GM12878 (cell line): ENCODE measurements at regions not wholly inside any gene's neighbourhood (a gene's known extent, or its start where the extent isn't known, plus 50 kb on each side); places are given as distances from the start of the nearest gene placed in this dataset.

ENCODE experiments used
- ATAC-seq: fragments of 200-7000 bp; cut with Tn5 transposase; 3 replicates; pipeline ENCODE4 v1.9.1; 2020; ENCODE audit warnings: mild to moderate bottlenecking, moderate library complexity
- BruUV-seq: library from RNA; stranded (reverse); fragments of 400-500 nt; replicated peaks from 2 replicates; lab custom pipeline; 2021; lab: Mats Ljungman, UMichigan
- CTCF ChIA-PET: fragments of 300-600 bp; sonication (Branson Sonifier 250); formaldehyde crosslinking; extraction: SDS; loops from one replicate; lab custom pipeline; 2021; ENCODE audit warnings: inconsistent platforms; lab: Yijun Ruan, JAX
- POLR2A ChIA-PET: fragments of 350-600 bp; formaldehyde crosslinking; extraction: SDS; loops from one replicate; lab custom pipeline; 2021; ENCODE audit warnings: inconsistent platforms; lab: Charles Lee
- RAD21 ChIA-PET: fragments of 300-600 bp; sonication (Branson Sonifier 250); formaldehyde crosslinking; loops from one replicate; lab custom pipeline; 2023; ENCODE audit warnings: antibody characterized with exemption; ENCODE audit not compliant: unreplicated experiment; lab: Charles Lee
- SMC1A ChIA-PET: fragments of 300-600 bp; sonication (Branson Sonifier 250); formaldehyde crosslinking; loops from one replicate; lab custom pipeline; 2023; ENCODE audit not compliant: unreplicated experiment, uncharacterized antibody; lab: Charles Lee
- DNase-seq: peaks from one replicate; pipeline ENCODE4 v3.0.0-alpha.2; 2011; ENCODE audit warnings: low read depth, low spot score
- FAIRE-seq: peaks from 3 replicates; lab custom pipeline; 2011; peaks lifted over from hg19 to GRCh38; lab: Jason Lieb, UNC
- H2AFZ ChIP-seq: 2 replicates; pipeline ENCODE4 v1.6.0; 2011; ENCODE audit warnings: low read depth, low read length, control low read depth; ENCODE audit not compliant: control insufficient read depth
- H3K27ac ChIP-seq: 2 replicates; pipeline ENCODE4 v1.5.1; 2011; ENCODE audit warnings: control low read depth; ENCODE audit not compliant: control insufficient read depth, insufficient read depth
- H3K27me3 ChIP-seq, 2 experiments: replicated peaks in 1 of 2; 2 replicates each; pipeline versions ENCODE4 v1.6.0 to v1.6.1; 2011; ENCODE audit warnings: low read length in 1 of 2; ENCODE audit not compliant: control insufficient read depth in 2 of 2, insufficient read depth in 2 of 2
- H3K36me3 ChIP-seq, 2 experiments: 2 replicates each; pipeline ENCODE4 v1.5.1; 2011; ENCODE audit warnings: low read length in 1 of 2; ENCODE audit not compliant: control insufficient read depth in 2 of 2, insufficient read depth in 2 of 2
- H3K4me1 ChIP-seq: 2 replicates; pipeline ENCODE4 v1.6.1; 2011; ENCODE audit warnings: mild to moderate bottlenecking, low read length, moderate library complexity, mixed read lengths; ENCODE audit not compliant: control insufficient read depth, insufficient read depth
- H3K4me2 ChIP-seq: 2 replicates; pipeline ENCODE4 v1.6.0; 2011; ENCODE audit warnings: control low read depth; ENCODE audit not compliant: control insufficient read depth, insufficient read depth
- H3K4me3 ChIP-seq: fragments of 200-600 bp; sonication (generic); 2 replicates; pipeline ENCODE4 v1.5.1; 2016
- H3K79me2 ChIP-seq: 2 replicates; pipeline ENCODE4 v1.6.0; 2011; ENCODE audit warnings: low read length; ENCODE audit not compliant: control insufficient read depth, insufficient read depth
- H3K9ac ChIP-seq: 2 replicates; pipeline ENCODE4 v1.8.0; 2011; ENCODE audit warnings: low read length, control low read depth, mixed read lengths; ENCODE audit not compliant: control insufficient read depth, insufficient read depth
- H3K9me3 ChIP-seq: replicated peaks from 3 replicates; pipeline ENCODE4 v1.5.1; 2011; ENCODE audit warnings: mild to moderate bottlenecking, low read length; ENCODE audit not compliant: control insufficient read depth, insufficient read depth
- H4K20me1 ChIP-seq: 2 replicates; pipeline ENCODE4 v1.6.0; 2011; ENCODE audit not compliant: control insufficient read depth, insufficient read depth
- BACH1 ChIP-seq: fragments of 450-650 bp; IDR thresholded peaks from 2 replicates; pipeline ENCODE4 v1.6.1; 2017; ENCODE audit warnings: mild to moderate bottlenecking, borderline replicate concordance
- BCL11A ChIP-seq: IDR thresholded peaks from 2 replicates; pipeline ENCODE4 v1.6.1; 2011; ENCODE audit warnings: low read depth, low read length
- CBFB ChIP-seq: IDR thresholded peaks from 2 replicates; pipeline ENCODE4 v1.6.1; 2016; ENCODE audit warnings: antibody characterized with exemption, low read depth
- E2F8 ChIP-seq: fragments of 450-650 bp; IDR thresholded peaks from 2 replicates; pipeline ENCODE4 v1.6.1; 2018; ENCODE audit warnings: mild to moderate bottlenecking, low read depth, moderate library complexity; ENCODE audit not compliant: partially characterized antibody
- IKZF1 ChIP-seq: fragments of 450-650 bp; conservative IDR thresholded peaks from 2 replicates; pipeline ENCODE4 v1.6.1; 2017; ENCODE audit warnings: antibody characterized with exemption, mild to moderate bottlenecking
- MEF2A ChIP-seq: IDR thresholded peaks from 2 replicates; pipeline ENCODE4 v1.6.1; 2011; ENCODE audit warnings: low read depth, mild to moderate bottlenecking, low read length, moderate library complexity; ENCODE audit not compliant: insufficient read depth
- PAX5 ChIP-seq: IDR thresholded peaks from 2 replicates; pipeline ENCODE4 v1.6.1; 2011; ENCODE audit warnings: low read depth, low read length, borderline replicate concordance
- PRDM15 ChIP-seq: fragments of 450-650 bp; formaldehyde crosslinking; IDR thresholded peaks from 2 replicates; pipeline ENCODE4 v1.4.0; 2020; ENCODE audit warnings: mild to moderate bottlenecking, moderate library complexity
- RB1 ChIP-seq: fragments of 450-650 bp; formaldehyde crosslinking; IDR thresholded peaks from 2 replicates; pipeline ENCODE4 v1.6.1; 2017; ENCODE audit warnings: mild to moderate bottlenecking, borderline replicate concordance
- RCOR1 ChIP-seq: conservative IDR thresholded peaks from 2 replicates; pipeline ENCODE4 v1.6.1; 2012; ENCODE audit warnings: low read depth, low read length, improper control_type of control experiment
- RFX5 ChIP-seq: IDR thresholded peaks from 2 replicates; pipeline ENCODE4 v1.6.1; 2011; ENCODE audit warnings: low read depth, low read length, improper control_type of control experiment
- TARDBP ChIP-seq: IDR thresholded peaks from 2 replicates; pipeline ENCODE4 v1.6.1; 2016; ENCODE audit warnings: borderline replicate concordance
- USF1 ChIP-seq: IDR thresholded peaks from 2 replicates; pipeline ENCODE4 v1.6.1; 2011; ENCODE audit warnings: borderline replicate concordance, low read depth, mild to moderate bottlenecking, moderate library complexity, mixed read lengths, low read length; ENCODE audit not compliant: insufficient read depth; ENCODE audit errors: extremely low read length
- ZBTB11 ChIP-seq: fragments of 450-650 bp; formaldehyde crosslinking; IDR thresholded peaks from 2 replicates; pipeline ENCODE4 v1.5.0; 2022; ENCODE audit warnings: mild to moderate bottlenecking, missing genetic modification characterization
- WGBS: methylation state at CpG from one replicate; pipeline ENCODE4 v1.1.6; 2016; ENCODE audit warnings: low lambda C conversion rate; ENCODE audit not compliant: insufficient replicate concordance, insufficient coverage; ENCODE audit errors: missing lambda C conversion rate; 5-methylcytosine and 5-hydroxymethylcytosine counted together
- in situ Hi-C: fragments of 300-500 bp; cut with MboI; formaldehyde crosslinking; loops from 9 replicates; pipeline ENCODE4 v1.14.3; 2018; ENCODE audit warnings: mixed read lengths
- intact Hi-C: fragments of 100-400 bp; cut with micrococcal nuclease; formaldehyde crosslinking; loops from one replicate; pipeline ENCODE4 v1.14.2; 2022; ENCODE audit not compliant: unreplicated experiment

GRCh38 chr5:121292664-121293063 is 559.0 kb upstream of the FTMT start:
- no peaks in the 10 kb centered on the region for H4K20me1 ChIP-seq
- in situ Hi-C loops = no loop called here
- H3K4me2 ChIP-seq = no peak overlapping the region
- H3K4me3 ChIP-seq = no peak overlapping the region
- H2AFZ ChIP-seq = no peak overlapping the region
- DNase-seq (no peak), FAIRE-seq (no peak), ATAC-seq (no peak)
- intact Hi-C loops = no loop called here
- ChIA-PET POLR2A (no interaction called here), RAD21 (no interaction called here), CTCF (interaction anchor here (1.2 kb wide), 1 partner anchor 30 kb away, joined by 3 read pairs; no protein-coding TSS in a partner anchor), SMC1A (no interaction called here)
- H3K4me1 ChIP-seq = no peaks in the 10 kb centered on the region
- no peaks in the 10 kb centered on the region for H3K27me3 ChIP-seq
- no peaks in the 10 kb centered on the region for H3K79me2 ChIP-seq
- no peaks in the 10 kb centered on the region for H3K36me3 ChIP-seq
- no TSS peak for BruUV-seq
- 0% methylated on average over 2 of the region's 2 CpGs for WGBS
- H3K9me3 ChIP-seq = no peaks in the 10 kb centered on the region
- H3K9ac ChIP-seq = no peak overlapping the region
- no peak overlapping the region for H3K27ac ChIP-seq
- no peak for TF ChIP-seq USF1
- TF ChIP-seq BACH1 = no peak
- TF ChIP-seq ZBTB11 (CRISPR knock-in tag) = no peak
- no peak for TF ChIP-seq RFX5
- no peak for TF ChIP-seq PRDM15 (CRISPR knock-in tag)
- TF ChIP-seq PAX5 = no peak
- no peak for TF ChIP-seq TARDBP
- no peak for TF ChIP-seq CBFB
- no peak for TF ChIP-seq RB1
- TF ChIP-seq MEF2A = no peak
- TF ChIP-seq BCL11A = no peak
- TF ChIP-seq E2F8 = no peak
- TF ChIP-seq RCOR1 = no peak
- no peak for TF ChIP-seq IKZF1
